ENCODE measurements at regions not wholly inside any gene's neighbourhood (a gene's known extent, or its start where the extent isn't known, plus 50 kb on each side); places are given as distances from the start of the nearest gene placed in this dataset.

- ChIA-PET CTCF (no interaction called here), POLR2A (ENCODE audit: unreplicated experiment) (no interaction called here)
- H3K14ac ChIP-seq (replicated peaks; ENCODE audit: low read depth, low read length), result no peak overlapping the region
- WGBS, 2 experiments (ENCODE audit: extremely low coverage in 2 of 2, insufficient read length in 1 of 2), result 50% methylated on average over 1 of the region's 3 CpGs; no CpG with 5 or more reads in 1 of the 2 experiments
- no peak overlapping the region for H3K4me2 ChIP-seq (ENCODE audit: low read depth, low read length)
- TF ChIP-seq USF2 (IDR thresholded peaks at IDR 0.05; ENCODE audit: low read depth, low read length) (no peak), MAZ (IDR thresholded peaks at IDR 0.05; ENCODE audit: borderline replicate concordance, low read depth, low read length) (no peak), SMC3 (IDR thresholded peaks at IDR 0.05; ENCODE audit: low read depth, low read length) (no peak), RAD21 (IDR thresholded peaks at IDR 0.05; ENCODE audit: low read length) (no peak), POLR2A (IDR thresholded peaks at IDR 0.05; ENCODE audit: low read depth, low read length) (no peak), NFE2L2 (IDR thresholded peaks at IDR 0.05; ENCODE audit: low read depth, low read length) (no peak), FOS (IDR thresholded peaks at IDR 0.05; ENCODE audit: low read depth, low read length) (no peak), CTCF (conservative IDR thresholded peaks at IDR 0.05; ENCODE audit: low read depth, low read length) (no peak), RCOR1 (IDR thresholded peaks at IDR 0.05; ENCODE audit: insufficient replicate concordance, low read length) (no peak), CHD1 (IDR thresholded peaks at IDR 0.05; ENCODE audit: low read depth, low read length) (no peak), ELK1 (IDR thresholded peaks at IDR 0.05; ENCODE audit: borderline replicate concordance, low read depth, low read length) (no peak), CEBPB (IDR thresholded peaks at IDR 0.05; ENCODE audit: low read depth, low read length) (no peak), MXI1 (IDR thresholded peaks at IDR 0.05; ENCODE audit: borderline replicate concordance, low read depth, low read length) (no peak)
- intact Hi-C loops (cut with micrococcal nuclease) (no loop called here), in situ Hi-C loops (cut with MboI; ENCODE audit: low sequenced_read_pairs) (no loop called here), dilution Hi-C loops (cut with HindIII; ENCODE audit: low sequenced_read_pairs, unreplicated experiment) (no loop called here)
- no peak overlapping the region for H3K9ac ChIP-seq (ENCODE audit: low read depth, low read length)
- H3K4me3 ChIP-seq (ENCODE audit: insufficient read depth, low read depth, low read length), result no peak overlapping the region
- no TSS peak for BruUV-seq (replicated peaks)
- no peak overlapping the region for H3K56ac ChIP-seq (ENCODE audit: extremely low read depth, insufficient read depth, low read length)
- no peak overlapping the region for H3K4ac ChIP-seq (ENCODE audit: low read depth, low read length)
- H2BK5ac ChIP-seq (ENCODE audit: low read depth, low read length, poor library complexity, severe bottlenecking), result no peak overlapping the region
- H4K8ac ChIP-seq (ENCODE audit: low read depth in 2 of 2, low read length in 2 of 2), result no peak overlapping the region
- H2BK15ac ChIP-seq (ENCODE audit: low read depth, low read length), result no peak overlapping the region
- no peaks in the 10 kb centered on the region for H3K27me3 ChIP-seq (ENCODE audit: control insufficient read depth, insufficient read depth, low read length)
- no peak overlapping the region for H4K5ac ChIP-seq (ENCODE audit: low read depth, low read length)
- H3K9me1 ChIP-seq (ENCODE audit: insufficient read depth, low read length), result no peaks in the 10 kb centered on the region
- DNase-seq (no peak), ATAC-seq (ENCODE audit: low read depth) (no peak)
- H3K18ac ChIP-seq (ENCODE audit: low read depth, low read length), result no peak overlapping the region
- H3K36me3 ChIP-seq (ENCODE audit: control insufficient read depth, insufficient read depth, low read length), result no peaks in the 10 kb centered on the region
- H2BK120ac ChIP-seq (ENCODE audit: low read depth, low read length), result no peak overlapping the region
- no peak overlapping the region for H2AFZ ChIP-seq (replicated peaks; ENCODE audit: low read length, poor library complexity)
- no peaks in the 10 kb centered on the region for H3K4me1 ChIP-seq (ENCODE audit: control insufficient read depth, insufficient read depth, low read length)
- H2AK9ac ChIP-seq (replicated peaks; ENCODE audit: low read depth, low read length, poor library complexity), result no peak overlapping the region
- H2BK20ac ChIP-seq (ENCODE audit: low read depth, low read length), result no peak overlapping the region
- no peaks in the 10 kb centered on the region for H4K20me1 ChIP-seq (ENCODE audit: insufficient read depth, low read length)
- no peak overlapping the region for H3K27ac ChIP-seq (ENCODE audit: insufficient read depth, low read length)
- no peaks in the 10 kb centered on the region for H3K79me1 ChIP-seq (ENCODE audit: low read depth in 1 of 2, low read length in 2 of 2)
- H3K23ac ChIP-seq (ENCODE audit: low read depth, low read length), result no peak overlapping the region
- H3K9me3 ChIP-seq (ENCODE audit: control insufficient read depth, insufficient read depth, low read length), result peaks cover 7% of the 10 kb centered on the region
- H2AK5ac ChIP-seq (ENCODE audit: low read depth, low read length), result no peak overlapping the region
- no peak overlapping the region for H4K91ac ChIP-seq (ENCODE audit: insufficient read depth, low read depth, low read length)
These were observed 101.4 kb upstream of the NCAM1 start for GRCh38 chr11:112859787-112860186.
